NCI-H446 treated with DMSO at 0.1 percent for 48 hours (cell line): ENCODE measurements at regions not wholly inside any gene's neighbourhood (a gene's known extent, or its start where the extent isn't known, plus 50 kb on each side); places are given as distances from the start of the nearest gene placed in this dataset.

Source experiments
- DNase-seq: peaks from one replicate; lab custom pipeline; 2025; lab: John Stamatoyannopoulos, UW

DNA sequence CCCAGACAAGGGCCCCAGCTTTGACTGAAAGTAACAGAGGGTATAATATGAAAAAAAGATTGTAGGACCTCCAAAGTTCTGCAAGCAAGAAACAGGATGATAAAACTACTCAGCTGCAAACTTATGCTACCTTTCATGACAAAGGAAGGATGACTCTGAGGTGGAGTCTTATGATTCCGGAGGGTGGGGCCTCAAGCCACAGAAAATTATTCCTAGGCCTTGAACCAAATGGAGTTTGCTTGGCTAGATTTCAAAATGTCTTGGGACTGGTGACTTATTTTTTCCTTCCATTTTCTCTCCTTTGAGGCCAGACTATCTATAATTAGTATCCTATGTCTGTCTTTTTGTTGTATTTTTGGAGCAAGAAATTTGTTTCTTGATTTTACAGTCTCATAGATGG, 336.4 kb downstream of the LRIG3 start:
- no peak for DNase-seq

DNA sequence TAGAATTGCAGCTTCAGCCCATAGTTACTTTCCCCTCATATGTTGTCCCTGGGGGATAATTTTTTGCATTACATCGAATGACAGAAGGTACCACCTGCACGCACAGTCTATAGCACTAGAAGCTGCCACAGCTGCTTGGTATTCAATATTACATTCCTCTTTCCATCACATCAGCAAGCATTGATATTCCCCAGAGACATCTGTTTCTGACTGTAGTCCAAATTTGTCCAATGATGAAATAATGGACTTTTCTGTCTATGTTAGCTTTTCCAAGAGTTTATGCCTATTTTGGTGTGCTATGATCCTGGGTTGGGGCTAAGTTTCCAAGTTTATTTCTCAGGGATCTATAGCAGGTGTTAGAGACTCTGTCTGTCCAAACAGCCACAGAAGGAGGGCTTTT, 335.4 kb downstream of the LRIG3 start:
- no peak for DNase-seq

DNA sequence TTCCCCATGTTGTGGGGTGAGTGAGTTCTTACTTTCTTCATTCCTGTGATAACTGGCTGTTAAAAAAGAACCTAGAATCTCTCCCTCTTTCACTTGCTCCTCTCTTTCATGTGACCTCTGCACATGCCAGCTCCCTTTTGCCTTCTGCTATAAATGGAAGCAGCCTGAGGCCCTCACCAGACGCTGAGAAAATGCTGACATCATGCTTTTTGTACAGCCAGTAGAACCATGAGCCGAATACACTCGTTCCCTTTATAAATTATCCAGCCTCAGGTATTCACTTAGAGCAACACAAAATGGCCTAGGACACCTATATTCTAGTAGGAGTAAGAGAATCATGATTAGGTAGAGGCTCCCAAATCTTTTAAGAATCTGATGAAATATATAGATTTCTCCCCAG, 333.5 kb downstream of the LRIG3 start:
- no peak for DNase-seq

DNA sequence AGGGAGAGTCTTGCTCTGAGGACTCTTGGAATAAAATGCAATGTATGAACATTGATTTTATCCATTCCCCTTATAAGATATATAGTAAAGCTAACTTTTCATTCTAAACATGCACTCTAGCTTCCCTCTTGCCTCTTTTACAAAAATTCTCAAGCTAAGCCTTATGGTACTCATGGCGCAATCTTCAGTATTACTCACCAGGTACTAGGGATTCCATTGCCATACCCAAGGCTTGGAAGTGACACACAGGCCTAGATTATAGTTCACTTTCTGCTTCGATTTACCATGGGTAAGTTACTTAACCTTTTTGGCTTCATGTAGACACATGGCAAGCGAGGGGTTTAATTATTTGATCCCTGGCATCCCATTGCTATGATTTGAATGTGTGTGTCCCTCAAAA, 331.5 kb downstream of the LRIG3 start:
- no peak for DNase-seq

DNA sequence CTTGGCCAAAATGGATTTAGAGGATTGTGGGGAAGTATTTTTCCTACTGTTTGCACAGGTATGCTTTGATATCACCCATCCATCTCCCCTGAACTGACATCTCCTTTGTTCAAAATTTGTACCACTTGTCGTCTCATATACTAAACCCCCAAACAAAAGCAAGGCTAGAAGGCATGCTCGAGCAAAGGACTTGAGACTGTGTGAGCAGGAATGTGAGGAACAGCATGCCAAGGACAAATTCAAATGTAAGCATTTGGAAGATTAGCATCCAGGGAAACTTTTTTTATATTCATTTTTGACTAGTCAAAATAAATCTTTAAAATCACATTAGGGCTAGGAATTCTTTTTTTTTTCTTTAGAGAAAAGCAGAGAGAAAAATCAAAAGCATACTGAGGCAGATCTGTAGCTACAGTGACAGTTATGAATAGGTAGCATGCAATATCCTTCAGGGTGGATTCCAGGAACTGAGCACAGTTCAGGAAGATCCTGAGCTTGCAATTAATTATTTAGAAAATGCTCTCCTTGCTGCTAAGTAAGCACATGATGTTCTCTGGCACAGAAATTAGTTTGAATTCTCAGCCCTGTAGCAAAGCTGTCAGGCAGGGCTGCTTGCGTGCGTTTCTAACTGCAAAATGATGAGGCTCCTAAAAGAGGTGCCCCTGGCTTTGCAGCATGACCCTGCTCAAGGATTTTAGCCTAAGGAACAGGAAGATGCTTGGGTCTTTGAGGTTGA, 327.7 kb downstream of the LRIG3 start:
- DNase-seq, result no peak

DNA sequence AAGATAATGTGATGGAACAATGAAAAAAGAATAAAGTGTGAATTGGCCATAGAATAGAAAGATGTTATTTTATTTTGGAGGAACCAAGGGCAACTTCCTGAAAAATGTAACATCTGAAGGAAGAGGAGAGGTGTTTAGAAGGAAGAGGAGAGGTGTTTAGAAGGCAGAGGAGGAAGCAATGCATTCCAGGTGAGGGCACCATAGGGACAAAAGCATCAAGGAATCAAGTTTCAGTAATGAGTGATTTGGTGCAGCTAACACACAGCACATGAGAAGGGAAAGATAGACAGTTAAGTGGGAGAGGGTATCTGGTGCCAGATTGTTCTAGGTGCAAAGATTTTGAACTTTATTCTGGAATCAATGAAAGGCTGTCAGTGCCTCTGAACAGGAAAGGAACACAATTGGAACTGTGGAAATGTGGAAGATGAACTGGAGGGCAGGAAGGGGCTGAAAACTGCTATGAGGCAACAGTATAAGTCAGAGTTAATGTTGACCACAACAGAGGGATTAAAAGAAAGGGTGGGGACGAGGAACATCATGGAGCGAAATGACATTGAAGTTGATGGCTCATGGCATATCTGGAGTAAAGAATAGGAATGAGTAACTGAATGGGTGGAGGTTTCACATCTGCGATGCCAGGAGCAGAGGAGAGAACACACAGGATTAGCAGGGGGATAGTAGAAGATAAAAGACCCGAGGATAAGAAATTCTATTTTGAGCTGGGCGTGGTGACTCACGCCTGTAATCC, 326.6 kb downstream of the LRIG3 start:
- DNase-seq, result no peak

DNA sequence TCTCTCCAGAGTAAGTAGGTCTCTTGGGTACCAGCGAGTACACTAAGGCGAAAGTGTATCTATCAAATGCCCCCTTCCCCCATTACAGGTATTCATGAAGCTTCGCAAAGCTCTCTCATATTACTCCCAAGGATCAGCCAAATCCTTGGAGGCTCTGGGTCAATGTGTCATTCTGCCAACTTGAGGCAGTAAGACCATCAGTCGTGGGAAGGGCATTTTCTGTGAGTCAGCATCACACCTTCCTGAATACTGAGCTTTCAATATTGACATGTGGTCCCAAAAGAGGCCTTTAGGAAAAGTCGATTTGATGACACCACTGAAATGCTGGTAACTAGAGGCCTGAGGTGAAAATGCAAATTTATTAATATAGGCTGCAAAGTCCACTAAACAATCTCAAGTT, 323.9 kb downstream of the LRIG3 start:
- no peak for DNase-seq

DNA sequence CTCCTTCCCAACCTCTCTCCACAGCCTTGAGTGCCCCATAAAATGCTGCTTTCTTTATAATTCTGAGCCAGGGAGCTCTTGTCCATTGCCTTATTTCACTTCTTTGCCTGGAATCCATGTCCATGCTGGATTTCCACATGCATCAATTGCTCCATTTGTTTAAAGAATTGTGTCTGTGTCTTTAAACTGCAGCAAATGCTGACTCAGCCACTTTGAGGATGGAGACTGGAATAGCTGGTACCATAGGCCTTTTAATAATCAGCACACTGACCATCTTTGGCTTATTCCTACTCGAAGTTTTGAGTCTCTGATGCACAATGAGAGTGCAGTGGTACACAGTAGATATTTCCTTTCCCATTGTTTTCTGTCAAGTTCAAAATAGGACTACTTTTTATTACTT, 318.8 kb downstream of the LRIG3 start:
- DNase-seq, result no peak

DNA sequence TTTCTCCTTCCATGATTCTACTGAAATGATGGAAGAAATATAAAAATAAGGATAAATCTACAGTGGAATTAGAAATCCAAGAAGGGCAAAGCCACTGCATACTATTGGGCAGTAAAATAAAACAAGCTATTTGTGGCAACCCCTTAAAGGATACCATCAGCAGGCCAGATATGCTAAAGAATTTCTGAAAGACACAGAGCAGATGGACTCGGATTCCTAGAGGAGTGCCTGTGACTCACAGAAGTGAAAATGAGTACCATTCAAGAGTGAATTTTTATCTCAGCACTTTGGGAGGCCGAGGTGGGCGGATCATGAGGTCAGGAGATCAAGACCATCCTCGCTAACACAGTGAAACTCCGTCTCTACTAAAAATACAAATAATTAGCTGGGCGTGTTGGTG, 318.1 kb downstream of the LRIG3 start:
- no peak for DNase-seq

DNA sequence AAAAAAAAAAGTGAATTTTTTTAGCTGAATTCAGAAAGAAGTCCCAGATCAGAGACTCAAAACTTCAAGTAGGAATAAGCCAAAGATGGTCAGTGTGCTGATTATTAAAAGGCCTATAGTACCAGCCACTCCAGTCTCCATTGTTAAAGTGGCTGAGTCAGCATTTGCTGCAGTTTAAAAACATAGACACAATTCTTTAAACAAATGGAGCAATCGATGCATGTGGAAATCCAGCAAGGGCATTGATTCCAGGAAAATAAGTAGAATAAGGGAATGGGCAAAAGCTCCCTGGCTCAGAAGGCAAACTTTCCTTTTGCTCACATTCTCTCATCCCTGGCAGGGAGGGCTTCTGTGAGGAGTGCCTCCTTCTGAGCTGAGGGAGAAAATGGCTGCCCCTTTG, 317.6 kb downstream of the LRIG3 start:
- no peak for DNase-seq

DNA sequence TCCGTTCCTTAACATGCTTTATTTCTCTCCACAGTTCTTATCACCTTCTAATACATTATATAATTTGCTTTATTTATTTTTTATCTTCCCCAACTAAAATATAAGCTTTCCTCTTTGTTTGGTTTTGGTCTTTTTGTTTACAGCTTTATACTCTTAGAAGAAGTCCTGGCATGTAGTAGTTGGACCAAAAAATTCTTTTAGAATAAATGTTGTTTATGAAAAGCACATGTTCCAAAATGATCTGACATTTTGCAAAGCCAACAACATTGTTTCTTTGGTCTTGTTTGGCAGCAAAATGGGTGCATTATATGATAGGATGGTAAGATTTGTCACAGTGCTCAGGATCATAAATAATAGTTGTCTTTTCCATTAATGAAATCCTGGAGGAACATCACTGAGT, 312.5 kb downstream of the LRIG3 start:
- DNase-seq, result no peak

DNA sequence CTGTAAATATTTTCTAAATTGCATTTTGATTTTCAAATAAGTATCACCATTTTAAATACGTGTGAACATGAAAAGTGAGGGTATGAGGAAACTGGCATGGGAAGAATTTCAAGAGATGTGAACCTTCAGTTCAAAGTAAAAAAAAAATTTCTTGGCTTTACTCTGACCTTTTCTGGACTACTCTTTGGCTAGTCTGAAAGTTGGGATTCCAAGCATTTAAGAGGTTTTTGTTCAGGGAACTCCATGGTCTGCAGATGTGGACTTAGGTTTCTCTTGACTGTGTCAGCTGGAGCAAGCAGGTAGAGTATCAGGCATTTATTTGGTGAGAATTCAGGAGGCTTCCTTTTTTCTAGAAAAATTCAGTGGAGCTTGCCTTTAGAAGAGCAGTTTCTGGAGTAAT, 311.6 kb downstream of the LRIG3 start:
- DNase-seq, result no peak

DNA sequence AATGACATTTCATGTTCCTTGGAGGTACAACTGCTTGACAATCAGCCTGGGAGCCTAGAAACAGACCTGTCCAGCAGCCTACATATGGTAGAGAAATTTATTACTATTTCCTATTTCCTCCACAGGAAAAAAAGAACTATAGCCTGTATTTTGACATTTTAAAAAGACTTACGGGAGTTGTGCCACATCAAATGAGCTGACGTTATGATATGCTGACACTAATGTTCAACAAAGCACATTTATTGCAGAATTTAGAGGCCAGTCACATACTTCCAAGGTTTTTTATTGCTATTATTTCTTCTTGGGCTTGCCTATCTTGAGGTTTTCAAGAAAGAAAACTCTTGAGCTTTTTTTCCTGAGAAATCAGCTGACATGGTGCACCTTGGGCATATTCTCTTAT, 305.3 kb downstream of the LRIG3 start:
- DNase-seq, result no peak

DNA sequence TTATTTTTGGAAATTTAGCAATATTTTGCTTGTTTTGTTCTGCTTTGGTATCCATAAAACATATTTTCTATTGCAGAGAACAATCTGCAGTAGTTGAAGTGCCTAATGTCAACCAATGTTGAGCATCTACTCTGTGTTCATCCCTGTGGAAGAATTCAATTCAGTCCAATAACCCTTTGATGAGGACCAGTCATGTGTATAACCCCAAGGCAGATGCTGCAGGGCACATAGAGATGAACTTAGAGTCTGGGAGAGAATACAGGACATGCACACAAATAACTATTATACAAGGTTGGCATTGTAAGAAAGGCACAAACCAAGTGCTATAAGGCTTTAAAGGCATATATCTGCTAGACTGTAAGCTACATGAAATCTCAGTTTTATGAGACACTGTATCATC, 304.7 kb downstream of the LRIG3 start:
- DNase-seq, result no peak

DNA sequence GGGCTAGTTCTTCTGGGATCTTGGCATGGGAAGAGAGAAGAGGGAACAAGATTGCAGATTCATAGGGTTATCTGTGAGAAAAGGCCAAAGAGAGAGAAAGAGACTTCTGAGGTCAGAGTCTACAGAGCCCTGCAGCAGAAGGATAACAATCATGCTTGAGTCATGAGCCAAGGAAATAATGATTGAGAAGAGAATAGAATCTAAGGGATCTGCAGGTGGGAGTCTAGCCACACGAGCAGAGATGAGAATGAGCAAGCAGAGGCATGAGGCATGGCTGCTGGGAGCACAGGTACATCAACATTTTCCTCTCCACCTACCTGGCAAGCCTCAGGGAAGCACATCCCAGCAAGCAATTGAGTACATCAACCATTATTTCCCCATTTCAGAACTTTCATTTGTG, 303.7 kb downstream of the LRIG3 start:
- no peak for DNase-seq

DNA sequence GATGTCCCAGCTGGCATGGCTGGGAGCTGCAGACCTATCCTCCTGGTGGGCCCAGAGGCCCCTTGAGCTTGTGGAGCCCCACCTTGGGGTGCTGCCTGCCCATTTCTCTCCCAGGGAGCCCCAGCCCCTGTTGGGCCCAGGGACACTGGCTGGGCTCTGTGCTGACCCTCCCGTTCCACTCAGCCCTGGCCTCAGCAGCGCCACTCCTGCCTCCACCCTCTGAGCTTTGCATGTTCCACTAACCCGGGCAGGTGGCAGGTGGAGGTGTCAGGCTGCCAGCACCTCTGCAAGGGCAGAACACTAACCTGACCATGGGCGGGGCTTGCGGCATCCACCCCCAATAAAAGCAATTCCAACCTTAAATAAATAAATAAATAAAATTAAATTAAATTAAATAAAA, 299.2 kb downstream of the LRIG3 start:
- DNase-seq, result no peak

DNA sequence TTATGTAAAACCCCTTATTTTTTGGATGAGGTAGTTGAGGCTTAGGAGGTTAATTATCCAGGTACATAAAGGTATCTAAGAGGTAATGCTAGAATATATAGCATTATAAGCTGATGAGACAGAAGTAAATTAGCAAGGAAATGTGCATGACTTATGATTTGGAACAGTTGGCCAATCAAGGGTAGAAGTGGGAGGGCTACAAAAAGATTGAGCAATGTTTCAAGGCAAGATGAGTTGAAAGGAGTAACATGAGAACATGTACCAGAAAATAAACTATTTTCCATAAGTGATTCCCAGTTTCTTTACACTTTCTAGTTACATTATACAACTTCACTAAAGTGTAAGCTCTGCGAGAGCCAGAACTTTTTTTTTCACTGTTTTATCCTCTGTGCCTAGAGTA, 290.9 kb downstream of the LRIG3 start:
- no peak for DNase-seq

DNA sequence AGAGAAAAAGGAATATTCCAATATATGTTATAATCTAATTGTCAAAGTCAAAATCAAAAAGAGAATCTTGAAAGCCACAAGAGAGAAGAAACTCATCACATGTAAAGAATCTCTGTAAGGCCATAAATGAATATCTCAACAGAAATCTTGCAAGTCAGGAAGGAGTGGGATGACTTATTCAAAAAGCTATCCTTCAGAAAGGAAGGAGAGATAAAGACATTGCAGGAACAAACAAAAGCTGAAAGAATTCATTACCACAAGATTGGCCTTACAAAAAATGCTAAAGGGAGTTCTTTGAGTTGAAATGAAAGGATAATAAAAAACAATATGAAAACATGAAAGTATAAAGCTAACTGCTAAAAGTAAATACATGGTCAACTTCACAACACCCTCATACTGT, 286.8 kb downstream of the LRIG3 start:
- no peak for DNase-seq

DNA sequence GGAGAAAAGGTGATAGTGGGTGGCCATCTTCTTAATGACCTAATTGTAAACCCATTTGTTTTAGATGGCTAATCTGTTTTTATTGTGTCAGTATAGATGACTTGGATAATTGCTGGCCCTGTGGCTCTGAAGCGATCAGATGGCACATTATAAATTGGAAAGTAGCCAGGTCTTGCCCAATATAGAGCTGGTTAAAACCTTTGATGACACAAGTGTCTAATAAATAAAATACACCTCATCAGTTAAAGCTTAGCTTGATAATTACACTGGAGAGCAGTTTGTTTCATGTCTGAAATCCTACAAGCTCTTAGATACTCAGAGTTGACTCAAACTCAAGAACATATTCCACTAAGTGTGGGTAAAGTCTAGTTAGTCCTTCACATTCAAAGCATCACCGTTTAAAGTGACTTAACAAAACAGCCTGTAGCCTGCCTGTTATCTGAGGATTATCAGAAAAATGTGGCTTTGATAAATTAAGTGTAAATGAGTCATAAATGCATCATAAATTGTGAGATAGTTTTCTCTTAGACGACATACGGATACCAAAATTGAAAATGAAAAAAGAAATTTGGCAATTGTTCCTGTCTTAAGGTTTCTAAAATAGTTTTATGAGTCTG, 280.9 kb downstream of the LRIG3 start:
- peak; percentile 36 for DNase-seq

DNA sequence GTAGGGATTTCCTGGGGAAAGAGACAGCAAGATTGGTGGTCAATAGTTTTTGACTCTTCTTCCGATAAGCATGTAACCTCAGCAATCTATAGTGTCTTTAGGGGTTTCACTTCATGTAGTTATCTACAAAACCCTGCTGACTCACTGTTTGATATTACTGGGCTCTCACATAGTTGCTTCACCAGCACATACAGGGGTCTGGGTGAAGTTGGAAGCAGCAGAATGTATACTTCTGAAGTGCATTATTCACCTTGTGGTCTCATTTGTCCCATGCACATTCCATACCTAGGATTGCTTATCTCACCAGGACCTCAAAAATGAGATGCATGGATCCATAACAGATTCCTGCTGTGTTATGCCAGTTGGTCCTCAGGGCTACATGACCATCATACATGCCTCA, 280.0 kb downstream of the LRIG3 start:
- DNase-seq, result no peak

DNA sequence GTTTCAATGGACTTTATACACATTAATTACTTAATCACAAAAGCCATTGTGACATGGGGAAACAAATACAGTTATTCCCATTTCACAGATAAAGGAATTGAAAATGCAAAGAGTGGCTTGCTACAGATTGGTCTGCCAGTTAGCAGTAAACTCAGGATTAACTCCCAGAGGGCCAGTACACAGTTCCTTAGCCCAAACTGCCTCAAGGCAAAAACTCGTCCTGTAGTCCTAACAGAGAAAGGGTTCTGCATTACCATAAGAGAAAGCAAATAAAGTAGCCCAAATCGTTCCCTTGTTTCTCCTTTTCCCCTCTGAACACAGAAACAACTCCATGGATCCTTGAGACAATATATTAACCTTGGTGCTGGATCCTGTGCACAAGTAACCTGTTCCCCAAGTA, 274.4 kb downstream of the LRIG3 start:
- no peak for DNase-seq

DNA sequence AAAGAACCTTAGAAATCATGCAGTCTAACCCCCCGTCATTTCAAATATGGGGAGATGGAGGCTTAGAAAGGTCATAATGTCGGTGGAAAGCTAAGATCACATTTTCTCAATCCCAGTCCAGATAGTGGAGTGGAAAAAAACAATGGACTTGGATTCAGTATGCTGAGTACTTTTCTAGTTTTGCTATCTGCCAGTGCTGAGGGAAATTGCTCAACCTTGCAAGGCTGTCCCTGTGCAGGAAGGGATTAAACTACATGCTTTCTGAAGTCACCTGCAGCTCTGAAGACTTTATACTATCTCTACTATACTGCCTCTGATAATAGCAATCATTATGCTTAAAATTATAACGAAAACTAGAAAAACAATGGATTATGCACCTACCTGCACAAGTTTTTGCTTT, 272.8 kb downstream of the LRIG3 start:
- no peak for DNase-seq

DNA sequence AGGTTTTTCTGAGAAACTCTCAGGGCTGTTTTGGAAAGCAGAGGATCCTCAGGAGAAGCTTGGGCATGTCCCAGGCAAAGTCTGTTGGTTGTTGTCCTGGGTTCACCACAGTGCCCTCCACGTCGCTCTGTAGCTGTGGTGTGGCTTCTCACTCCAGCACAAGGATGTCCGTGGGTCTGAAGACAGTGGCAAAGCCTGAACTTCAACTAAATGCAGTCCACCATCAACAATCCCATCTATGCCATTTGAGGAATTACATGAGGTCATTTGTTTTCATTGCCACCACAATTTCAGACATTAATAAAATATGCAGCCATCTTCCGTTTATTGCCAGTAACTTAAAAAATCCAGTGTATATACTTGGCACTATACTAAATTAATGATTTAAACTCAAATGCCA, 272.1 kb downstream of the LRIG3 start:
- DNase-seq, result no peak

DNA sequence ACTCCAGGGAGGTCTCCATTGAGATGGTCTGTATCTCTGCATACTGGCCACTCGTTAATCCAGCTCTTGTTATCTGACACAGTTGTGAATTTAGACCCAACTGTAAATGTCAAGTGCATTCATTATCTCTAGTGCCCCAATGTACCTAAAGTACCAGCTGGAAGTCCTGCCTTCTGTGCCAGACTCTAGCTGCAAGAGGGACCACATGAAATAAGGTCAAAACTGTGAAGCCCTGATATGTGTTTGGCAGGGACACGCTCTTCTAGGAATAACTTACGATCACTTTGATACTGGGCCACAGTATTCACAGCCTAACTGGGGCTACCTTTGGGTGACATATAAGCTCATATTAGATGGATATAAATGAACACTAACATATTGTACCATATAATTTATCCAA, 268.5 kb downstream of the LRIG3 start:
- no peak for DNase-seq
